Keratinocyte (primary cell): ENCODE measurements at regions not wholly inside any gene's neighbourhood (a gene's known extent, or its start where the extent isn't known, plus 50 kb on each side); places are given as distances from the start of the nearest gene placed in this dataset.

Source experiments
- CTCF ChIP-seq, 3 experiments: IDR thresholded peaks in 1 of 3; conservative IDR thresholded peaks in 1 of 3; optimal IDR thresholded peaks in 1 of 3; 2 replicates in 2 of 3; 3 replicates in 1 of 3; pipeline versions ENCODE3 to v1.5.1; 2011; ENCODE audit warnings: low read length in 3 of 3, mild to moderate bottlenecking in 3 of 3, moderate library complexity in 2 of 3, control low read depth in 1 of 3, inconsistent platforms in 1 of 3; ENCODE audit not compliant: insufficient read depth in 2 of 3; ENCODE audit errors: extremely low read depth in 1 of 3
- EZH2 ChIP-seq: IDR thresholded peaks from one replicate; pipeline ENCODE4 v1.6.1; 2012; ENCODE audit warnings: inconsistent platforms, mild to moderate bottlenecking, low read length, moderate library complexity

GRCh38 chr6:170042596-170043118 is 248.2 kb downstream of the DLL1 start:
- TF ChIP-seq EZH2 (no peak), CTCF (optimal IDR thresholded peaks at IDR 0.05 in 1 of 3, IDR thresholded peaks at IDR 0.05 in 1 of 3, conservative IDR thresholded peaks at IDR 0.05 in 1 of 3; ENCODE audit: extremely low read depth in 1 of 3, insufficient read depth in 2 of 3, low read length in 3 of 3) (no peak)
